Stromal cell of bone marrow (primary cell): ENCODE measurements at regions not wholly inside any gene's neighbourhood (a gene's known extent, or its start where the extent isn't known, plus 50 kb on each side); places are given as distances from the start of the nearest gene placed in this dataset.
"Not testable (repeated sequence)": the region's sequence is repeated elsewhere in the genome, so short reads cannot be mapped to it uniquely, and the experiment has no call there.

Experiments
- DNase-seq: peaks from one replicate; pipeline ENCODE4 v3.0.0-alpha.2; 2012; ENCODE audit warnings: low read depth

- DNase-seq: no peak
Measured at GRCh38 chr6:27806981-27807440, 105.2 kb downstream of the OR2B2 start.

- no peak for DNase-seq
Measured at GRCh38 chr6:27805347-27805746, 106.8 kb downstream of the OR2B2 start.

- no peak for DNase-seq
Measured at GRCh38 chr6:27804851-27805250, 107.3 kb downstream of the OR2B2 start.

GRCh38 chr6:27800731-27801373 is 111.3 kb downstream of the OR2B2 start:
- DNase-seq: peak; percentile 33

- no peak for DNase-seq
Measured at GRCh38 chr6:27797960-27798359, 114.2 kb downstream of the OR2B2 start.

GRCh38 chr6:27796736-27797481 is 115.3 kb downstream of the OR2B2 start:
- not testable (repeated sequence) for DNase-seq

GRCh38 chr6:27795697-27796494 is 116.3 kb downstream of the OR2B2 start:
- DNase-seq: peak; percentile 80

- peak; percentile 66 for DNase-seq
Measured at GRCh38 chr6:27791182-27791943, 120.8 kb downstream of the OR2B2 start.

- not testable (repeated sequence) for DNase-seq
Measured at GRCh38 chr6:27788376-27788775, 123.8 kb downstream of the OR2B2 start.

GRCh38 chr6:27786048-27786447 is 126.1 kb downstream of the OR2B2 start:
- DNase-seq: no peak

GRCh38 chr6:27785294-27785693 is 126.9 kb downstream of the OR2B2 start:
- DNase-seq: no peak

- DNase-seq: no peak
Measured at GRCh38 chr6:27782748-27783147, 129.4 kb downstream of the OR2B2 start.

GRCh38 chr6:27778625-27779417 is 133.4 kb downstream of the OR2B2 start:
- DNase-seq: no peak

- DNase-seq: no peak
Measured at GRCh38 chr6:27777614-27778355, 134.4 kb downstream of the OR2B2 start.

- no peak for DNase-seq
Measured at GRCh38 chr6:27777126-27777525, 135.1 kb downstream of the OR2B2 start.

GRCh38 chr6:27776504-27776903 is 135.7 kb downstream of the OR2B2 start:
- no peak for DNase-seq

- no peak for DNase-seq
Measured at GRCh38 chr6:27775796-27776184, 136.4 kb downstream of the OR2B2 start.

GRCh38 chr6:27775138-27775795 is 136.9 kb downstream of the OR2B2 start:
- DNase-seq: not testable (repeated sequence)

- DNase-seq: not testable (repeated sequence)
Measured at GRCh38 chr6:27774264-27774600, 138.0 kb downstream of the OR2B2 start.
